Left ventricle myocardium inferior (tissue), 1 donor: ENCODE measurements at regions not wholly inside any gene's neighbourhood (a gene's known extent, or its start where the extent isn't known, plus 50 kb on each side); places are given as distances from the start of the nearest gene placed in this dataset.
"Not testable (repeated sequence)": the region's sequence is repeated elsewhere in the genome, so short reads cannot be mapped to it uniquely, and the experiment has no call there.

Experiments
- DNase-seq: peaks from one replicate; pipeline ENCODE4 v3.0.0-alpha.2; 2020
- H3K27ac ChIP-seq: fragments of 200-600 bp; replicated peaks from 2 replicates; pipeline ENCODE4 v1.8.0; 2021
- H3K27me3 ChIP-seq: fragments of 200-600 bp; 2 replicates; pipeline ENCODE4 v1.8.0; 2021; ENCODE audit warnings: low read depth
- H3K36me3 ChIP-seq: fragments of 200-600 bp; 2 replicates; pipeline ENCODE4 v1.8.0; 2021
- H3K4me1 ChIP-seq: fragments of 200-600 bp; 2 replicates; pipeline ENCODE4 v1.8.0; 2021
- H3K4me3 ChIP-seq: fragments of 200-600 bp; 2 replicates; pipeline ENCODE4 v1.8.0; 2021; ENCODE audit warnings: mild to moderate bottlenecking, moderate library complexity
- H3K9me3 ChIP-seq: fragments of 200-600 bp; replicated peaks from 2 replicates; pipeline ENCODE4 v1.8.0; 2021
- CTCF ChIP-seq: fragments of 200-600 bp; IDR thresholded peaks from 2 replicates; pipeline ENCODE4 v1.8.0; 2021; ENCODE audit warnings: antibody characterized with exemption, mild to moderate bottlenecking, borderline replicate concordance
- intact Hi-C: fragments of 100-400 bp; cut with micrococcal nuclease; formaldehyde crosslinking; loops from one replicate; pipeline ENCODE4 v1.11.0; 2022
- donor health status: DM: no; HTN: yes; CAD: no; lungs with severe emphysema.

GRCh38 chr12:33533527-33533926 lies 93.9 kb upstream of the SYT10 start:
- Histone ChIP-seq H3K27me3 (no peaks in the 10 kb centered on the region), H3K9me3 (no peaks in the 10 kb centered on the region), H3K4me1 (no peaks in the 10 kb centered on the region), H3K27ac (no peak overlapping the region), H3K4me3 (no peak overlapping the region), H3K36me3 (no peaks in the 10 kb centered on the region)
- no peak for TF ChIP-seq CTCF
- intact Hi-C loops = no loop called here
- no peak for DNase-seq

- Histone ChIP-seq H3K27ac (no peak overlapping the region), H3K4me1 (no peaks in the 10 kb centered on the region), H3K4me3 (no peak overlapping the region), H3K9me3 (peaks cover 7% of the 10 kb centered on the region), H3K27me3 (no peaks in the 10 kb centered on the region), H3K36me3 (no peaks in the 10 kb centered on the region)
- intact Hi-C loops = no loop called here
- DNase-seq = no peak
- no peak for TF ChIP-seq CTCF
These were observed 96.8 kb upstream of the SYT10 start for GRCh38 chr12:33536431-33536830.

- no peaks in the 10 kb centered on the region for H3K36me3 ChIP-seq
- no peaks in the 10 kb centered on the region for H3K27me3 ChIP-seq
- no peak for DNase-seq
- TF ChIP-seq CTCF = no peak
- H3K27ac ChIP-seq = no peak overlapping the region
- no peaks in the 10 kb centered on the region for H3K4me1 ChIP-seq
- peaks cover 34% of the 10 kb centered on the region for H3K9me3 ChIP-seq
- intact Hi-C loops = no loop called here
- H3K4me3 ChIP-seq = no peak overlapping the region
These were observed 106.4 kb upstream of the SYT10 start for GRCh38 chr12:33546004-33546403.

- intact Hi-C loops = no loop called here
These were observed 107.5 kb upstream of the SYT10 start for GRCh38 chr12:33547084-33547483.

GRCh38 chr12:33550214-33550613 lies 110.6 kb upstream of the SYT10 start:
- H3K4me3 ChIP-seq, H3K4me1 ChIP-seq, H3K27ac ChIP-seq, DNase-seq, intact Hi-C loops, H3K36me3 ChIP-seq, H3K27me3 ChIP-seq: not testable (repeated sequence)
- H3K9me3 ChIP-seq = peaks cover 12% of the 10 kb centered on the region

More at GRCh38 chr12:33547084-33547483, 107.5 kb upstream of the SYT10 start:
- Histone ChIP-seq H3K4me1 (no peaks in the 10 kb centered on the region), H3K27me3 (no peaks in the 10 kb centered on the region), H3K4me3 (no peak overlapping the region), H3K36me3 (no peaks in the 10 kb centered on the region), H3K27ac (no peak overlapping the region), H3K9me3 (peaks cover 26% of the 10 kb centered on the region)
- TF ChIP-seq CTCF = no peak
- no peak for DNase-seq

GRCh38 chr12:33551006-33551405 lies 111.4 kb upstream of the SYT10 start:
- no peaks in the 10 kb centered on the region for H3K27me3 ChIP-seq
- intact Hi-C loops = no loop called here
- no peak for TF ChIP-seq CTCF
- no peak for DNase-seq
- no peak overlapping the region for H3K27ac ChIP-seq
- no peak overlapping the region for H3K4me3 ChIP-seq
- no peaks in the 10 kb centered on the region for H3K4me1 ChIP-seq
- H3K36me3 ChIP-seq = no peaks in the 10 kb centered on the region
- peaks cover 12% of the 10 kb centered on the region for H3K9me3 ChIP-seq
